HG02588 (cell line): ENCODE measurements at regions not wholly inside any gene's neighbourhood (a gene's known extent, or its start where the extent isn't known, plus 50 kb on each side); places are given as distances from the start of the nearest gene placed in this dataset.

Source experiments
- ATAC-seq: cut with Tn5 transposase; IDR thresholded peaks from one replicate; pipeline ENCODE4 v1.9.1; 2021; ENCODE audit warnings: mild to moderate bottlenecking, moderate library complexity; ENCODE audit not compliant: unreplicated experiment

- ATAC-seq: no peak
These were observed 79.7 kb downstream of the VCPKMT start for GRCh38 chr14:50036637-50037036.

- ATAC-seq: no peak
These were observed 79.1 kb downstream of the VCPKMT start for GRCh38 chr14:50037240-50037639.

GRCh38 chr14:50037852-50038251 is 78.5 kb downstream of the VCPKMT start:
- ATAC-seq: no peak

GRCh38 chr14:50038398-50039119 is 77.8 kb downstream of the VCPKMT start:
- ATAC-seq: peak; percentile 81

- ATAC-seq: no peak
These were observed 77.3 kb downstream of the VCPKMT start for GRCh38 chr14:50039120-50039517.

- ATAC-seq: no peak
These were observed 76.5 kb downstream of the VCPKMT start for GRCh38 chr14:50039734-50040400.

GRCh38 chr14:50040401-50040775 is 76.0 kb downstream of the VCPKMT start:
- ATAC-seq: no peak

- ATAC-seq: no peak
These were observed 75.4 kb downstream of the VCPKMT start for GRCh38 chr14:50040895-50041465.

GRCh38 chr14:50041980-50042379 is 74.4 kb downstream of the VCPKMT start:
- ATAC-seq: no peak

- no peak for ATAC-seq
These were observed 72.2 kb downstream of the VCPKMT start for GRCh38 chr14:50044042-50044651.

- ATAC-seq: peak; percentile 75
These were observed 71.2 kb downstream of the VCPKMT start for GRCh38 chr14:50045039-50045711.

- ATAC-seq: no peak
These were observed 70.5 kb downstream of the VCPKMT start for GRCh38 chr14:50045837-50046236.

GRCh38 chr14:50047274-50047676 is 69.1 kb downstream of the VCPKMT start:
- peak; percentile 85 for ATAC-seq

GRCh38 chr14:50049093-50049492 is 67.3 kb downstream of the VCPKMT start:
- ATAC-seq: no peak

- no peak for ATAC-seq
These were observed 66.4 kb downstream of the VCPKMT start for GRCh38 chr14:50049703-50050570.

GRCh38 chr14:50051106-50051505 is 65.3 kb downstream of the VCPKMT start:
- ATAC-seq: no peak

GRCh38 chr14:50051706-50052105 is 64.7 kb downstream of the VCPKMT start:
- ATAC-seq: no peak

- ATAC-seq: no peak
These were observed 63.9 kb downstream of the VCPKMT start for GRCh38 chr14:50052517-50052916.

GRCh38 chr14:50053935-50054334 is 62.4 kb downstream of the VCPKMT start:
- no peak for ATAC-seq

- no peak for ATAC-seq
These were observed 60.7 kb downstream of the VCPKMT start for GRCh38 chr14:50055461-50056228.
